Hepatocyte (in vitro differentiated cells): ENCODE measurements at regions not wholly inside any gene's neighbourhood (a gene's known extent, or its start where the extent isn't known, plus 50 kb on each side); places are given as distances from the start of the nearest gene placed in this dataset.

Experiments used
- CTCF ChIP-seq: fragments of 200-600 bp; sonication (generic); IDR thresholded peaks from 2 replicates; pipeline ENCODE4 v1.5.1; 2016; ENCODE audit warnings: antibody characterized with exemption, mild to moderate bottlenecking; ENCODE audit not compliant: poor library complexity
- EZH2 ChIP-seq: fragments of 200-600 bp; sonication (generic); IDR thresholded peaks from 2 replicates; pipeline ENCODE4 v1.6.1; 2016; ENCODE audit warnings: antibody characterized with exemption, mild to moderate bottlenecking, borderline replicate concordance
- EZH2phosphoT487 ChIP-seq: fragments of 200-600 bp; sonication (generic); IDR thresholded peaks from one replicate; pipeline ENCODE4 v1.6.1; 2018; ENCODE audit warnings: antibody characterized with exemption, mild to moderate bottlenecking, low read depth, moderate library complexity; ENCODE audit not compliant: unreplicated experiment, severe bottlenecking

- no peak for TF ChIP-seq CTCF
- no peak for TF ChIP-seq EZH2
- no peak for TF ChIP-seq EZH2phosphoT487
Measured at GRCh38 chr12:128165387-128165786, 101.6 kb upstream of the TMEM132C start.
